Bronchial epithelial cell (primary cell): ENCODE measurements at regions not wholly inside any gene's neighbourhood (a gene's known extent, or its start where the extent isn't known, plus 50 kb on each side); places are given as distances from the start of the nearest gene placed in this dataset.

Experiments used
- DNase-seq: peaks from one replicate; pipeline ENCODE4 v3.0.0-alpha.2; 2010; ENCODE audit warnings: low read depth
- FAIRE-seq: peaks from 2 replicates; lab custom pipeline; 2011; peaks lifted over from hg19 to GRCh38; lab: Jason Lieb, UNC
- H3K27me3 ChIP-seq: 2 replicates; pipeline ENCODE4 v1.5.1; 2011; ENCODE audit warnings: low read length; ENCODE audit not compliant: control insufficient read depth, insufficient read depth
- H3K36me3 ChIP-seq: 2 replicates; pipeline ENCODE4 v1.5.1; 2011; ENCODE audit warnings: low read length; ENCODE audit not compliant: control insufficient read depth, insufficient read depth
- H3K4me3 ChIP-seq: 2 replicates; pipeline ENCODE4 v1.5.1; 2011; ENCODE audit warnings: mild to moderate bottlenecking, low read depth, low read length, control low read depth
- TF ChIP-seq, protein P1 (sequence below): IDR thresholded peaks from 2 replicates; pipeline ENCODE4 v1.5.1; 2011; ENCODE audit warnings: mild to moderate bottlenecking, moderate library complexity, low read length, control low read depth, inconsistent platforms; ENCODE audit not compliant: insufficient read depth, severe bottlenecking

DNA sequence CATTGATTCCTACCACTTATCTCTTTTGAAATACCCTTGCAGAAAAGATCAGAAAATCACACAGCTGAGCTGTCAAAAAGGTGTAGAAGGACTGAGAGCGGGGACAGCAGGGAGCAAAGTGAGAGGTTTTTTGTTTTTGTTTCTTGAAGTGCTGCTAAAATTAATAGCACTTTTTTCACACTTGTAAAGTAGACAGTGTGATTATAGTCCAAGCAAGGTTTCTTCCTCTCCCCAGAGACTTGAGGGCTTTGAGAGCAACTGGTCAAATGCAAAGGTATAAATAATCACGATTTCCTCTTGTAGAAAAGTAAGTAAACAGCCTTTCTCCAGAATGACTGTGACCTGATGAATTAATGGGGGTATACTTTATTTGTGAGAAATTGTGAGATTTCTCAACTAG is 326.9 kb downstream of the ZNF608 start:
- FAIRE-seq (no peak), DNase-seq (no peak)
- Histone ChIP-seq H3K36me3 (no peaks in the 10 kb centered on the region), H3K4me3 (no peak overlapping the region), H3K27me3 (peaks cover 2% of the 10 kb centered on the region)
- TF ChIP-seq, protein P1, sequence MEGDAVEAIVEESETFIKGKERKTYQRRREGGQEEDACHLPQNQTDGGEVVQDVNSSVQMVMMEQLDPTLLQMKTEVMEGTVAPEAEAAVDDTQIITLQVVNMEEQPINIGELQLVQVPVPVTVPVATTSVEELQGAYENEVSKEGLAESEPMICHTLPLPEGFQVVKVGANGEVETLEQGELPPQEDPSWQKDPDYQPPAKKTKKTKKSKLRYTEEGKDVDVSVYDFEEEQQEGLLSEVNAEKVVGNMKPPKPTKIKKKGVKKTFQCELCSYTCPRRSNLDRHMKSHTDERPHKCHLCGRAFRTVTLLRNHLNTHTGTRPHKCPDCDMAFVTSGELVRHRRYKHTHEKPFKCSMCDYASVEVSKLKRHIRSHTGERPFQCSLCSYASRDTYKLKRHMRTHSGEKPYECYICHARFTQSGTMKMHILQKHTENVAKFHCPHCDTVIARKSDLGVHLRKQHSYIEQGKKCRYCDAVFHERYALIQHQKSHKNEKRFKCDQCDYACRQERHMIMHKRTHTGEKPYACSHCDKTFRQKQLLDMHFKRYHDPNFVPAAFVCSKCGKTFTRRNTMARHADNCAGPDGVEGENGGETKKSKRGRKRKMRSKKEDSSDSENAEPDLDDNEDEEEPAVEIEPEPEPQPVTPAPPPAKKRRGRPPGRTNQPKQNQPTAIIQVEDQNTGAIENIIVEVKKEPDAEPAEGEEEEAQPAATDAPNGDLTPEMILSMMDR, result no peak

DNA sequence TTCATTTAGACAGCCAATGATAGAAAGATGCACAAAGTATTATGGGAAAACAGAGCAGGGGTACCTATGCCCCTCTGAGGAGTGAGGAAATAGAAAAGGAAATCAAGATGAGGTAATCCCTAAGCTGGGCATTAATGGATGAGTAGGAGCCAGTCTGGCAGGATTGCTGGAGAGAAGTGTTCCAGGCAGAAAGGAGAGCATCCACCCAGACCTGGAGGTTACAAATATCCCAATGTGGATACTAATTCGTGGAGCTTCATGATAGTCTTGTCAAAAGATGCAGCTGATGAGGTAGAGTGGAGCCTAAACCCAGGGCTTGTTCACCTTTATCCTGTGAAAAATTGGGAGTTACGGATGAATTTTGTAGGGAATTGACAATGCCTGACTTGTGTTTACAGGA is 328.0 kb downstream of the ZNF608 start:
- DNase-seq (no peak), FAIRE-seq (no peak)
- Histone ChIP-seq H3K36me3 (no peaks in the 10 kb centered on the region), H3K27me3 (peaks cover 2% of the 10 kb centered on the region), H3K4me3 (no peak overlapping the region)
- TF ChIP-seq, protein P1, result no peak

DNA sequence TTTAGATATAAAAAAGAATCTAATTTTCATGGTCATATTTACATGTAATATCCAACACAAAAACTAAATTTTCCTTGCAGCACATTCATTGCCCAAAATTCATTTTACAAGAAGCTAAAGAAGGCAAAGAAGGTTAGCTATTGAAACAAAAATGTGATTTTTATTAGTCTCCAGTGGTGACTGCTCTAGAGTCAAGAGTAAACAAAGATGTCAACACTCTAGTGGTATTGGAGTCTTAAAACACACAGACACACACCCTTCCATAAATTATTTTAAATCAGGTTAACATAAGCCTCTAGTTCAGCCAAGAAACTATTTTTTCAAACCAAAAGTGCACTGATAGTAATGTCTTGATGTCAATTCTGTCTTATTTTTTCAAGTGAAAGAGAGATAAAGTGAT is 329.2 kb downstream of the ZNF608 start:
- Histone ChIP-seq H3K27me3 (peaks cover 2% of the 10 kb centered on the region), H3K4me3 (no peak overlapping the region), H3K36me3 (no peaks in the 10 kb centered on the region)
- no peak for DNase-seq
- TF ChIP-seq, protein P1, result no peak
- FAIRE-seq, result no peak

DNA sequence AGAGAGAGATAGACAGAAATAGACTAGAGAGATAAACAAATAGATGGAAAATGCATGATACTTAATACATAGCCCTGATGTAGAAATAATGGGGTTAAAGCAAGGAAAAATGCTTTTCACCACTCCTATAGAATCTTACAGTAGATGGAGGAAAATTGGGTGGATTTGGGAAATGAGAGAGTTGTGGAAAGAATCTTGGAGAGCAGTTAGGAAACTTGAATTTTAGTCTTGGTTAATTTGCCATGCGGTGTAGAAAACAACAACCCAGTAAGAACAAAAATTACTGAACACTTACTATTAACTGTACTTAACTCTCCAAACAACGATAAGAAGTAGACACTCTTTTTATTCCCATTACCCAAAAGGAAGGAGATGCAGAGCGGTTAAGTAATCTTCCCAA is 329.8 kb downstream of the ZNF608 start:
- Histone ChIP-seq H3K27me3 (peaks cover 2% of the 10 kb centered on the region), H3K4me3 (no peak overlapping the region), H3K36me3 (no peaks in the 10 kb centered on the region)
- TF ChIP-seq, protein P1, result no peak
- DNase-seq, result no peak
- no peak for FAIRE-seq

DNA sequence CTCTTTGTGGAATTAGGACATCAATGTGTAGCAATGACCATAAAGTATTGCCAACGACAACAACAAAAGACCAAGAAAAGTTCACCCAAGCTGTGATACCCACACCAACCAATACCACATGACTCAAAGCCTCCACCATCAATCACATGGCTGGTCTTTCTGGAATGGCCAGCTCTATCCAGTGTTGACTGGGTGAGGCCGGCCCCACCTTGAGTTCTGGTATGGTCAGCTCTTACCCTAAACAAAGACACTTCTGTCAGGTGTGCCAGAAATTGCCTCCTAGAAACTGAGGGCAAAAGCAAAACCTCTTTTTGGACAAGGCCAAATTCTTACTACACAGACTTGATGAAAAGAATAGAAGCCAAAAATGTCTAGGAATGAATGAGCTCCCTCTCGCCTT is 331.5 kb downstream of the ZNF608 start:
- no peaks in the 10 kb centered on the region for H3K36me3 ChIP-seq
- FAIRE-seq, result peak; percentile 84
- peaks cover 2% of the 10 kb centered on the region for H3K27me3 ChIP-seq
- no peak for DNase-seq
- TF ChIP-seq, protein P1, result no peak
- H3K4me3 ChIP-seq, result no peak overlapping the region
